Activated CD8-positive, alpha-beta T cell treated with anti-CD3 and anti-CD28 coated beads for 36 hours (primary cell): ENCODE measurements at regions not wholly inside any gene's neighbourhood (a gene's known extent, or its start where the extent isn't known, plus 50 kb on each side); places are given as distances from the start of the nearest gene placed in this dataset.

Experiments
- ATAC-seq: fragments of 200-7000 bp; cut with Tn5 transposase; one replicate; pipeline ENCODE4 v1.10.0; 2021; ENCODE audit warnings: mild to moderate bottlenecking, moderate library complexity
- CTCF ChIA-PET: fragments of 350-600 bp; sonication (Branson Sonifier 250); formaldehyde crosslinking; loops from one replicate; lab custom pipeline; 2021; ENCODE audit warnings: antibody characterized with exemption; lab: Charles Lee
- POLR2A ChIA-PET: fragments of 350-600 bp; sonication (Branson Sonifier 250); formaldehyde crosslinking; loops from one replicate; lab custom pipeline; 2021; ENCODE audit warnings: antibody characterized with exemption; lab: Charles Lee
- DNase-seq: peaks from one replicate; pipeline ENCODE4 v3.0.0-alpha.2; 2020
- H3K27ac Mint-ChIP-seq: one replicate; pipeline ENCODE4 v1.8.0; 2021; ENCODE audit warnings: mild to moderate bottlenecking, mixed read lengths
- H3K27me3 Mint-ChIP-seq: one replicate; pipeline ENCODE4 v1.8.0; 2021; ENCODE audit warnings: mixed read lengths
- H3K36me3 Mint-ChIP-seq: one replicate; pipeline ENCODE4 v1.8.0; 2021; ENCODE audit warnings: low read depth, mixed read lengths
- H3K4me1 Mint-ChIP-seq: one replicate; pipeline ENCODE4 v1.8.0; 2021; ENCODE audit warnings: low read depth, mixed read lengths
- H3K4me3 Mint-ChIP-seq: one replicate; pipeline ENCODE4 v1.8.0; 2021; ENCODE audit warnings: mild to moderate bottlenecking, moderate library complexity, mixed read lengths
- H3K9me3 Mint-ChIP-seq: one replicate; pipeline ENCODE4 v1.8.0; 2021; ENCODE audit warnings: mixed read lengths
- CTCF ChIP-seq: fragments of 200-600 bp; IDR thresholded peaks from one replicate; pipeline ENCODE4 v1.8.0; 2022; ENCODE audit warnings: antibody characterized with exemption, mild to moderate bottlenecking
- intact Hi-C: fragments of 100-400 bp; cut with micrococcal nuclease; formaldehyde crosslinking; loops from one replicate; pipeline ENCODE4 v1.10.0; 2022

GRCh38 chr14:49951691-49952345, 58.9 kb downstream of the ARF6 start:
- TF ChIP-seq CTCF = no peak
- ChIA-PET CTCF (interaction anchor here (0.7 to 1.7 kb wide), 5 partner anchors 8 to 90 kb away, joined by 3 to 7 read pairs (median 3); no protein-coding TSS in a partner anchor), POLR2A (interaction anchor here (0.6 to 7.8 kb wide), 10 partner anchors 11 to 353 kb away, joined by 3 to 31 read pairs (median 4); partner anchors contain the start of gene ARF6)
- Mint-ChIP-seq H3K36me3 (no peaks in the 10 kb centered on the region), H3K4me1 (peaks cover 39% of the 10 kb centered on the region), H3K9me3 (no peaks in the 10 kb centered on the region), H3K4me3 (no peak overlapping the region), H3K27ac (no peak overlapping the region), H3K27me3 (no peaks in the 10 kb centered on the region)
- DNase-seq = no peak
- intact Hi-C loops = no loop called here
- ATAC-seq = no peak

GRCh38 chr14:49953196-49953595, 60.3 kb downstream of the ARF6 start:
- no peaks in the 10 kb centered on the region for H3K9me3 Mint-ChIP-seq
- no peaks in the 10 kb centered on the region for H3K27me3 Mint-ChIP-seq
- no peaks in the 10 kb centered on the region for H3K36me3 Mint-ChIP-seq
- no peak for TF ChIP-seq CTCF
- intact Hi-C loops = no loop called here
- no peak overlapping the region for H3K27ac Mint-ChIP-seq
- ATAC-seq (no peak), DNase-seq (no peak)
- H3K4me3 Mint-ChIP-seq = no peak overlapping the region
- CTCF ChIA-PET = interaction anchor here (1.3 to 1.7 kb wide), 3 partner anchors 10 to 13 kb away, joined by 3 to 7 read pairs (median 3); no protein-coding TSS in a partner anchor
- POLR2A ChIA-PET = interaction anchor here (0.9 to 3.9 kb wide), 3 partner anchors 8 to 18 kb away, joined by 3 to 18 read pairs (median 5); no protein-coding TSS in a partner anchor
- H3K4me1 Mint-ChIP-seq = peaks cover 25% of the 10 kb centered on the region

GRCh38 chr14:49954171-49954631, 61.3 kb downstream of the ARF6 start:
- CTCF ChIA-PET = interaction anchor here (1.0 kb wide), 1 partner anchor 38 kb away, joined by 3 read pairs; no protein-coding TSS in a partner anchor
- Mint-ChIP-seq H3K36me3 (no peaks in the 10 kb centered on the region), H3K9me3 (no peaks in the 10 kb centered on the region), H3K27me3 (no peaks in the 10 kb centered on the region), H3K27ac (no peak overlapping the region), H3K4me1 (peaks cover 19% of the 10 kb centered on the region), H3K4me3 (no peak overlapping the region)
- ATAC-seq (no peak), DNase-seq (no peak)
- no peak for TF ChIP-seq CTCF
- intact Hi-C loops = no loop called here
- POLR2A ChIA-PET = interaction anchor here (1.7 kb wide), 1 partner anchor 17 kb away, joined by 5 read pairs; no protein-coding TSS in a partner anchor

- ChIA-PET POLR2A (no interaction called here), CTCF (no interaction called here)
- no peak for TF ChIP-seq CTCF
- ATAC-seq = no peak
- Mint-ChIP-seq H3K27ac (no peak overlapping the region), H3K4me3 (no peak overlapping the region), H3K36me3 (no peaks in the 10 kb centered on the region), H3K4me1 (peaks cover 22% of the 10 kb centered on the region), H3K27me3 (no peaks in the 10 kb centered on the region), H3K9me3 (no peaks in the 10 kb centered on the region)
- intact Hi-C loops = no loop called here
- no peak for DNase-seq
These were observed 62.1 kb downstream of the ARF6 start for GRCh38 chr14:49955024-49955423.
